ENCODE measurements at regions not wholly inside any gene's neighbourhood (a gene's known extent, or its start where the extent isn't known, plus 50 kb on each side); places are given as distances from the start of the nearest gene placed in this dataset.

DNA sequence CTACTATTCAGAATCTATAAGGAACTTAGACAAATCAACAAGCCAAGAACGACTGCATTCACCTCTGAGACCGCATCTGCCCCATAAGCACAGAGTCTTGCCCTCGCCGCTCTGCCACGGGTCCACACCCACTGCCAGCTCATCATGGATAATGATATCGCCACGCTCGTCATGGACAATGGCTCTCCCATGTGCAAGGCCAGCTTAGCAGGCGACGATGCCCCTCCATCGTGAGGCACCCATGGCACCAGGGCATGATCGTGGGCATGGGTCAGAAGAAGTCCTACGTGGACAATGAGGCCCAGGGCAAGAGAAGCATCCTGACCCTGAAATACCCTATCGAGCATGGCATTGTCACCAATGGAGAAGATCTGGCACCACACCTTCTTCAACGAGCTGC, 92.1 kb upstream of the FXR1 start:
- Histone ChIP-seq H3K27ac (no peak overlapping the region), H3K4me1 (no peaks in the 10 kb centered on the region), H3K9me3 (no peaks in the 10 kb centered on the region), H3K36me3 (no peaks in the 10 kb centered on the region), H3K4me3 (no peak overlapping the region), H3K27me3 (no peaks in the 10 kb centered on the region)
- no peak for TF ChIP-seq CTCF (IDR thresholded peaks at IDR 0.05)
- no peak for TF ChIP-seq POLR2A (IDR thresholded peaks at IDR 0.05)
- DNase-seq, result no peak

GRCh38 chr3:180825964-180826363, 86.5 kb upstream of the FXR1 start:
- TF ChIP-seq POLR2A (IDR thresholded peaks at IDR 0.05), result no peak
- no peak for TF ChIP-seq CTCF (IDR thresholded peaks at IDR 0.05)

GRCh38 chr3:180827171-180827570, 85.3 kb upstream of the FXR1 start:
- Histone ChIP-seq H3K4me3 (no peak overlapping the region), H3K9me3 (no peaks in the 10 kb centered on the region), H3K27ac (no peak overlapping the region), H3K27me3 (no peaks in the 10 kb centered on the region), H3K36me3 (no peaks in the 10 kb centered on the region), H3K4me1 (no peaks in the 10 kb centered on the region)
- TF ChIP-seq POLR2A (IDR thresholded peaks at IDR 0.05) (no peak), CTCF (IDR thresholded peaks at IDR 0.05) (no peak)
- DNase-seq, result no peak

More at GRCh38 chr3:180825964-180826363, 86.5 kb upstream of the FXR1 start:
- Histone ChIP-seq H3K27ac (no peak overlapping the region), H3K4me1 (no peaks in the 10 kb centered on the region), H3K36me3 (no peaks in the 10 kb centered on the region), H3K9me3 (no peaks in the 10 kb centered on the region), H3K27me3 (no peaks in the 10 kb centered on the region), H3K4me3 (no peak overlapping the region)
- DNase-seq, result no peak

GRCh38 chr3:180828001-180828720, 84.3 kb upstream of the FXR1 start:
- Histone ChIP-seq H3K9me3 (no peaks in the 10 kb centered on the region), H3K4me1 (no peaks in the 10 kb centered on the region), H3K27me3 (no peaks in the 10 kb centered on the region), H3K4me3 (no peak overlapping the region), H3K27ac (no peak overlapping the region), H3K36me3 (no peaks in the 10 kb centered on the region)
- TF ChIP-seq POLR2A (IDR thresholded peaks at IDR 0.05) (no peak), CTCF (IDR thresholded peaks at IDR 0.05) (no peak)
- no peak for DNase-seq

GRCh38 chr3:180828723-180829408, 83.6 kb upstream of the FXR1 start:
- no peak for TF ChIP-seq POLR2A (IDR thresholded peaks at IDR 0.05)
- no peak for TF ChIP-seq CTCF (IDR thresholded peaks at IDR 0.05)
- no peak overlapping the region for H3K4me3 ChIP-seq
- DNase-seq, result no peak
- no peak overlapping the region for H3K27ac ChIP-seq
- no peaks in the 10 kb centered on the region for H3K4me1 ChIP-seq
- H3K27me3 ChIP-seq, result no peaks in the 10 kb centered on the region
- no peaks in the 10 kb centered on the region for H3K9me3 ChIP-seq
- H3K36me3 ChIP-seq, result no peaks in the 10 kb centered on the region

Measured in Peyer's patch (tissue), 4 donors.